Gastrocnemius medialis (tissue), 4 donors: ENCODE measurements at regions not wholly inside any gene's neighbourhood (a gene's known extent, or its start where the extent isn't known, plus 50 kb on each side); places are given as distances from the start of the nearest gene placed in this dataset.

Experiments used
- ATAC-seq, 2 donors: fragments of 150-250 bp; one replicate each; pipeline ENCODE4 v1.9.1; 2016
- DNase-seq, 2 donors: peaks; one replicate each; pipeline ENCODE4 v3.0.0-alpha.2; 2019
- H3K27ac ChIP-seq, 4 donors: fragments of 200-600 bp; sonication (generic); 1 replicate in 1 of 4; 2 replicates in 3 of 4; pipeline ENCODE4 v1.5.1; 2016 to 2018; ENCODE audit warnings: mild to moderate bottlenecking in 2 of 4, moderate library complexity in 1 of 4
- H3K27me3 ChIP-seq, 3 donors: fragments of 200-600 bp; sonication (generic) in 2 of 3; 1 replicate in 1 of 3; 2 replicates in 2 of 3; pipeline versions ENCODE4 v1.5.1 to v1.6.0; 2016 to 2019; ENCODE audit warnings: mild to moderate bottlenecking in 1 of 3, moderate library complexity in 1 of 3
- H3K36me3 ChIP-seq, 2 donors: fragments of 200-600 bp; sonication (generic) in 1 of 2; one replicate each; pipeline ENCODE4 v1.5.1; 2017 to 2018
- H3K4me1 ChIP-seq, 2 donors: fragments of 200-600 bp; sonication (generic) in 1 of 2; one replicate each; pipeline ENCODE4 v1.5.1; 2016 to 2017; ENCODE audit warnings: mild to moderate bottlenecking in 2 of 2
- H3K4me3 ChIP-seq, 4 donors: fragments of 200-600 bp; sonication (generic) in 3 of 4; 1 replicate in 1 of 4; 2 replicates in 3 of 4; pipeline ENCODE4 v1.5.1; 2016 to 2019; ENCODE audit warnings: mild to moderate bottlenecking in 2 of 4
- H3K9me3 ChIP-seq, 3 donors: fragments of 200-600 bp; sonication (generic) in 2 of 3; 1 replicate in 1 of 3; 2 replicates in 2 of 3; pipeline ENCODE4 v1.5.1; 2016 to 2019
- POLR2A ChIP-seq, 2 donors: fragments of 450-650 bp; IDR thresholded peaks; one replicate each; pipeline ENCODE4 v1.6.1; 2017; ENCODE audit warnings: antibody characterized with exemption in 2 of 2, mild to moderate bottlenecking in 2 of 2, moderate library complexity in 2 of 2
- in situ Hi-C, 4 donors: fragments of 200-750 bp; cut with MboI; loops; one replicate each; pipeline versions ENCODE4 v1.15.0 to v1.8.0; 2017; ENCODE audit warnings: low sequenced_read_pairs in 4 of 4
- intact Hi-C: fragments of 100-400 bp; cut with DNase I; formaldehyde crosslinking; loops from one replicate; pipeline ENCODE4 v1.15.1; 2023; ENCODE audit warnings: low total_unique reads
- TF ChIP-seq, protein P1 (sequence below), 5 experiments: fragments of 450-650 bp in 3 of 5; fragments of 200-600 bp in 2 of 5; sonication (generic) in 2 of 5; IDR thresholded peaks in 4 of 5; conservative IDR thresholded peaks in 1 of 5; 1 replicate in 4 of 5; 2 replicates in 1 of 5; pipeline ENCODE4 v1.5.1; 2016 to 2019; ENCODE audit warnings: antibody characterized with exemption in 5 of 5, mild to moderate bottlenecking in 3 of 5, moderate library complexity in 3 of 5

DNA sequence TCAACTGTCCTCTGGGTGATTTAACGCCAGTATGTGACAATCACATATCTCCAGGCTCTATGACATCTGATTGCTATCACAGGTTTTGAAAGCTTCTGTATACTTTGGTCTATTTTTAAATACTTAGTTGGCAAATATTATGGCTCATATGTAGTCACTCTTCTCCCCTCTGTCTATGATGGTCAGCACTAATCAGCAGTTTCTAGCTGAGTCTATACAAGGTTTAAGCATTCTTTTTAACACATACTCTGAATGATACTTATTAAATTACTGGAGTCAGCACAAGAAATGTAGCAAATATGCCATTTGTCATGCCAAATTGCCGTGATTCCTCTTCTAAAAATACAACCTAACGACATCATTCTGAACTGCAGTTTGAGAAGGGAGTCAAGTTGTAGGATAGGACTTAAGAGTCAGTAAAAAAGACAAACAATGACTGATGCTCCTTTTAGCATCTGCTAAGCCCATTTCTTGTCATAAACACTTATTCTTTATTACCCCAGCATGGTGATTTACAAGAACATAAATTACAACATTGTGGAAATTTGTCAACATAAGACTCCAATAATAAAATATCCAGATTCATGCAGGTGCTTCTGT, 947.8 kb downstream of the XPNPEP1 start:
- in situ Hi-C loops (no loop called here), intact Hi-C loops (no loop called here)
- TF ChIP-seq POLR2A (IDR thresholded peaks at IDR 0.05) = no peak
- TF ChIP-seq, protein P1, sequence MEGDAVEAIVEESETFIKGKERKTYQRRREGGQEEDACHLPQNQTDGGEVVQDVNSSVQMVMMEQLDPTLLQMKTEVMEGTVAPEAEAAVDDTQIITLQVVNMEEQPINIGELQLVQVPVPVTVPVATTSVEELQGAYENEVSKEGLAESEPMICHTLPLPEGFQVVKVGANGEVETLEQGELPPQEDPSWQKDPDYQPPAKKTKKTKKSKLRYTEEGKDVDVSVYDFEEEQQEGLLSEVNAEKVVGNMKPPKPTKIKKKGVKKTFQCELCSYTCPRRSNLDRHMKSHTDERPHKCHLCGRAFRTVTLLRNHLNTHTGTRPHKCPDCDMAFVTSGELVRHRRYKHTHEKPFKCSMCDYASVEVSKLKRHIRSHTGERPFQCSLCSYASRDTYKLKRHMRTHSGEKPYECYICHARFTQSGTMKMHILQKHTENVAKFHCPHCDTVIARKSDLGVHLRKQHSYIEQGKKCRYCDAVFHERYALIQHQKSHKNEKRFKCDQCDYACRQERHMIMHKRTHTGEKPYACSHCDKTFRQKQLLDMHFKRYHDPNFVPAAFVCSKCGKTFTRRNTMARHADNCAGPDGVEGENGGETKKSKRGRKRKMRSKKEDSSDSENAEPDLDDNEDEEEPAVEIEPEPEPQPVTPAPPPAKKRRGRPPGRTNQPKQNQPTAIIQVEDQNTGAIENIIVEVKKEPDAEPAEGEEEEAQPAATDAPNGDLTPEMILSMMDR (IDR thresholded peaks at IDR 0.05 in 4 of 5, conservative IDR thresholded peaks at IDR 0.05 in 1 of 5) = no peak
- no peak overlapping the region for H3K4me3 ChIP-seq
- H3K27ac ChIP-seq = no peak overlapping the region
- H3K9me3 ChIP-seq = no peaks in the 10 kb centered on the region
- no peaks in the 10 kb centered on the region for H3K27me3 ChIP-seq
- H3K36me3 ChIP-seq = no peaks in the 10 kb centered on the region
- DNase-seq (no peak), ATAC-seq (no peak)
- no peaks in the 10 kb centered on the region for H3K4me1 ChIP-seq

GRCh38 chr10:108970016-108970415, 953.3 kb downstream of the XPNPEP1 start:
- no peaks in the 10 kb centered on the region for H3K27me3 ChIP-seq
- H3K9me3 ChIP-seq = no peaks in the 10 kb centered on the region
- DNase-seq (no peak), ATAC-seq (no peak)
- in situ Hi-C loops = no loop called here
- intact Hi-C loops = no loop called here
- TF ChIP-seq POLR2A (IDR thresholded peaks at IDR 0.05) = no peak
- TF ChIP-seq, protein P1 (IDR thresholded peaks at IDR 0.05 in 4 of 5, conservative IDR thresholded peaks at IDR 0.05 in 1 of 5) = no peak
- H3K36me3 ChIP-seq = no peaks in the 10 kb centered on the region
- no peaks in the 10 kb centered on the region for H3K4me1 ChIP-seq
- H3K27ac ChIP-seq = no peak overlapping the region
- no peak overlapping the region for H3K4me3 ChIP-seq

- DNase-seq (no peak), ATAC-seq (no peak)
- TF ChIP-seq, protein P1 (IDR thresholded peaks at IDR 0.05 in 4 of 5, conservative IDR thresholded peaks at IDR 0.05 in 1 of 5) = no peak
- TF ChIP-seq POLR2A (IDR thresholded peaks at IDR 0.05) = no peak
- H3K9me3 ChIP-seq = no peaks in the 10 kb centered on the region
- no peaks in the 10 kb centered on the region for H3K36me3 ChIP-seq
- no peaks in the 10 kb centered on the region for H3K27me3 ChIP-seq
- in situ Hi-C loops (no loop called here), intact Hi-C loops (no loop called here)
- no peak overlapping the region for H3K4me3 ChIP-seq
- H3K27ac ChIP-seq = no peak overlapping the region
- H3K4me1 ChIP-seq = no peaks in the 10 kb centered on the region
Measured at GRCh38 chr10:108966411-108966810, 956.9 kb downstream of the XPNPEP1 start.

DNA sequence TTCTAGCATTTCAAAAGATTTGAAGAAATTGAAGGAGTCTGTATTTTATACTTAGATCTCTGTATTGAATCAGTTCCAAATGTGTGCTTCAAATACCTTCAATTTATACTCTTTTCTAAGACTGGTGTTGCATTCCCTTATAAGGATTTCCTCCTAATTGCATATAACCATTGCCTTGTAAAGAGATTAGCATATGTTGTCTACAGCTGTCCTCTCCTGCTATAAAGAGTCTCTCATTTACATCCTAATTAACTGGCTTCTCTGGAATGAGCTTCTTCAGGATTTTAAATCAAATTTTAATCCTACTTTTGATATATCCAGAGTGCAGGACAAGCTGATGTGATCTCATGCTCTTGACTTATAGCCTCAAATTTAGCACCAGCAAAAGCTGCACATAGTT, 957.3 kb downstream of the XPNPEP1 start:
- Histone ChIP-seq H3K27me3 (no peaks in the 10 kb centered on the region), H3K4me3 (no peak overlapping the region), H3K9me3 (no peaks in the 10 kb centered on the region), H3K27ac (no peak overlapping the region), H3K4me1 (no peaks in the 10 kb centered on the region), H3K36me3 (no peaks in the 10 kb centered on the region)
- DNase-seq (no peak), ATAC-seq (no peak)
- in situ Hi-C loops = no loop called here
- TF ChIP-seq POLR2A (IDR thresholded peaks at IDR 0.05) = no peak
- TF ChIP-seq, protein P1 (IDR thresholded peaks at IDR 0.05 in 4 of 5, conservative IDR thresholded peaks at IDR 0.05 in 1 of 5) = no peak
- intact Hi-C loops = no loop called here

- TF ChIP-seq, protein P1 (IDR thresholded peaks at IDR 0.05 in 4 of 5, conservative IDR thresholded peaks at IDR 0.05 in 1 of 5) = no peak
- TF ChIP-seq POLR2A (IDR thresholded peaks at IDR 0.05) = no peak
- Histone ChIP-seq H3K27me3 (no peaks in the 10 kb centered on the region), H3K9me3 (no peaks in the 10 kb centered on the region), H3K36me3 (no peaks in the 10 kb centered on the region), H3K4me3 (no peak overlapping the region), H3K4me1 (no peaks in the 10 kb centered on the region), H3K27ac (no peak overlapping the region)
- intact Hi-C loops = no loop called here
- DNase-seq (no peak), ATAC-seq (no peak)
- in situ Hi-C loops = no loop called here
Measured at GRCh38 chr10:108962172-108962571, 961.1 kb downstream of the XPNPEP1 start.
